ENCODE measurements at regions not wholly inside any gene's neighbourhood (a gene's known extent, or its start where the extent isn't known, plus 50 kb on each side); places are given as distances from the start of the nearest gene placed in this dataset.

GRCh38 chr4:187149229-187149945 lies 425.7 kb upstream of the FAT1 start:
- no peak for DNase-seq

GRCh38 chr4:187157380-187157958 lies 433.8 kb upstream of the FAT1 start:
- DNase-seq = no peak

GRCh38 chr4:187158003-187158402 lies 434.3 kb upstream of the FAT1 start:
- no peak for DNase-seq

- no peak for DNase-seq
Observed at GRCh38 chr4:187160486-187160885, 436.8 kb upstream of the FAT1 start.

GRCh38 chr4:187166886-187167512 lies 443.3 kb upstream of the FAT1 start:
- no peak for DNase-seq

- no peak for DNase-seq
Observed at GRCh38 chr4:187171706-187172339, 448.2 kb upstream of the FAT1 start.

- DNase-seq = no peak
Observed at GRCh38 chr4:187172340-187172761, 448.7 kb upstream of the FAT1 start.

GRCh38 chr4:187174749-187175148 lies 451.1 kb upstream of the FAT1 start:
- DNase-seq = no peak

GRCh38 chr4:187175197-187175596 lies 451.5 kb upstream of the FAT1 start:
- no peak for DNase-seq

- no peak for DNase-seq
Observed at GRCh38 chr4:187176261-187176910, 452.7 kb upstream of the FAT1 start.

GRCh38 chr4:187178084-187178483 lies 454.4 kb upstream of the FAT1 start:
- DNase-seq = no peak

GRCh38 chr4:187178587-187178986 lies 454.9 kb upstream of the FAT1 start:
- DNase-seq = peak; percentile 32

GRCh38 chr4:187179086-187180058 lies 455.7 kb upstream of the FAT1 start:
- no peak for DNase-seq

GRCh38 chr4:187181054-187181453 lies 457.4 kb upstream of the FAT1 start:
- no peak for DNase-seq

GRCh38 chr4:187183346-187183745 lies 459.7 kb upstream of the FAT1 start:
- peak; percentile 41 for DNase-seq

- no peak for DNase-seq
Observed at GRCh38 chr4:187183826-187184225, 460.2 kb upstream of the FAT1 start.

GRCh38 chr4:187184508-187184907 lies 460.9 kb upstream of the FAT1 start:
- DNase-seq = no peak

GRCh38 chr4:187188118-187188517 lies 464.5 kb upstream of the FAT1 start:
- DNase-seq = no peak

- no peak for DNase-seq
Observed at GRCh38 chr4:187188741-187189140, 465.1 kb upstream of the FAT1 start.

- DNase-seq = no peak
Observed at GRCh38 chr4:187190390-187190789, 466.7 kb upstream of the FAT1 start.

- no peak for DNase-seq
Observed at GRCh38 chr4:187191676-187192075, 468.0 kb upstream of the FAT1 start.

- DNase-seq = no peak
Observed at GRCh38 chr4:187192266-187192665, 468.6 kb upstream of the FAT1 start.

All from right hindlimb (tissue), 1 donor.